Astrocyte of the cerebellum (primary cell): ENCODE measurements at regions not wholly inside any gene's neighbourhood (a gene's known extent, or its start where the extent isn't known, plus 50 kb on each side); places are given as distances from the start of the nearest gene placed in this dataset.

ENCODE experiments used
- DNase-seq: peaks from one replicate; pipeline ENCODE4 v3.0.0-alpha.2; 2011; ENCODE audit warnings: low read depth
- H3K4me3 ChIP-seq: 2 replicates; pipeline ENCODE4 v1.5.1; 2011; ENCODE audit warnings: mild to moderate bottlenecking, low read depth, low read length, moderate library complexity
- in situ Hi-C: cut with HindIII; loops from 2 replicates; pipeline ENCODE4 v1.10.0; 2017; ENCODE audit warnings: low sequenced_read_pairs
- TF ChIP-seq, protein P1 (sequence below): IDR thresholded peaks from 2 replicates; pipeline ENCODE4 v1.5.1; 2012; ENCODE audit warnings: low read length, low read depth, moderate library complexity, mild to moderate bottlenecking; ENCODE audit errors: missing control alignments

DNA sequence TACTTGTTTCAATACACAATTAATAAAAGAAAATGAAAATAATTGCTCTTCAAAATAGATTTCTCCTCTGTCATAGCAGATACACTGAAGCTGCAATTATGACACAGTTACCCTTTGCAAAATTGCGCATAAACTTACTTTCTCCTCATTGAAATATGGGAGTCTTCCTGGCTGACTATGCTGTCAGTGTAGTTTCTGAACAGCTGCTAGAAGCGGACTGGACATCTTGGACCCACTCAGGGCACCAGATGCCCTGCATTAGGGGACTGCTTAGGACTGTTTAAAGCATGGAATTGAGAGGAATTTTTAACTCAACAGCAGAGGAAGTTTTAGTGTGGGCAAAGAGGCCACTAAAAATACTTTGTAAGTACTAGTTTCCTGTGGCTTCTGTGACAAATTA is 454.9 kb downstream of the ATP23 start:
- TF ChIP-seq, protein P1, sequence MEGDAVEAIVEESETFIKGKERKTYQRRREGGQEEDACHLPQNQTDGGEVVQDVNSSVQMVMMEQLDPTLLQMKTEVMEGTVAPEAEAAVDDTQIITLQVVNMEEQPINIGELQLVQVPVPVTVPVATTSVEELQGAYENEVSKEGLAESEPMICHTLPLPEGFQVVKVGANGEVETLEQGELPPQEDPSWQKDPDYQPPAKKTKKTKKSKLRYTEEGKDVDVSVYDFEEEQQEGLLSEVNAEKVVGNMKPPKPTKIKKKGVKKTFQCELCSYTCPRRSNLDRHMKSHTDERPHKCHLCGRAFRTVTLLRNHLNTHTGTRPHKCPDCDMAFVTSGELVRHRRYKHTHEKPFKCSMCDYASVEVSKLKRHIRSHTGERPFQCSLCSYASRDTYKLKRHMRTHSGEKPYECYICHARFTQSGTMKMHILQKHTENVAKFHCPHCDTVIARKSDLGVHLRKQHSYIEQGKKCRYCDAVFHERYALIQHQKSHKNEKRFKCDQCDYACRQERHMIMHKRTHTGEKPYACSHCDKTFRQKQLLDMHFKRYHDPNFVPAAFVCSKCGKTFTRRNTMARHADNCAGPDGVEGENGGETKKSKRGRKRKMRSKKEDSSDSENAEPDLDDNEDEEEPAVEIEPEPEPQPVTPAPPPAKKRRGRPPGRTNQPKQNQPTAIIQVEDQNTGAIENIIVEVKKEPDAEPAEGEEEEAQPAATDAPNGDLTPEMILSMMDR = no peak

DNA sequence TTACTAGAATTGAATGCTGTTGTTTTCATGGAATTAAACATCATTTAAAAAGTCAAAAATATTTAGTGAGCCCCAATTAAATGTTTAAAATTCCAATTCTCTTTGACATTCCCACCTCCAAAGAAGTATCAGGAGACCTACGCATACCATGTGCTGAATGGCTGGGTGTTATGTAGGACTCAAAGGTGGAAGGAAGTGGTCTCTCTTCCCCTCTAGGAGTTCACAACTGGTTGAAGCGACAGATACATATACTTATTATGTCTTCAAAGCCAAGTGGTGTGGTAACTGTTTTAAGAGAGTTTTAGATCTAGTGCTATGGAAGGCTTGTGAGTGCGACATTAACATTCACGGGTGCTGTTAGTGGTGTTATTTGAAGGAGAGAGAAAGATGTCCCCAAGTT is 464.0 kb downstream of the ATP23 start:
- no peak overlapping the region for H3K4me3 ChIP-seq
- DNase-seq = no peak
- in situ Hi-C loops = no loop called here
- TF ChIP-seq, protein P1 = no peak

More for the DNA sequence above, 454.9 kb downstream of the ATP23 start:
- no peak for DNase-seq
- H3K4me3 ChIP-seq = no peak overlapping the region
- in situ Hi-C loops = no loop called here

DNA sequence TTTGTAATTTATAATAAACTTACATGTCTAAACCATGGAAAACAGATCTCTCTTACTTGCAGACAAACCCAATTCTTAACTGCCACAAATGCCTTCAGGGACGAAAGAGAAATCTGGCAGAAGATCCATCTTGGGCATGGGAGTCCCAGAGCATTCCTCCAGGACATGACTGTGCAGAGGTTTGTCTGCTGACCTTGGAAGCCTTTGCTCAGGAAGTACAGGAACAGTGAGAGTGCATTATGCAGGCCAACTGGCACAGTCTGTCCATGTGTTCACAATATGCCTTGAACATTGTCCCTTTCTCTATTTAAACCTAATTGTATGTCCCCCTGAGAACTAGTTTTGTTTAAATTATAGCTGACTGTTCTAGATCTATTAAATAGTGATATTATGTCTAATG is 467.1 kb downstream of the ATP23 start:
- no peak for DNase-seq
- TF ChIP-seq, protein P1 = no peak
- no peak overlapping the region for H3K4me3 ChIP-seq
- in situ Hi-C loops = no loop called here

DNA sequence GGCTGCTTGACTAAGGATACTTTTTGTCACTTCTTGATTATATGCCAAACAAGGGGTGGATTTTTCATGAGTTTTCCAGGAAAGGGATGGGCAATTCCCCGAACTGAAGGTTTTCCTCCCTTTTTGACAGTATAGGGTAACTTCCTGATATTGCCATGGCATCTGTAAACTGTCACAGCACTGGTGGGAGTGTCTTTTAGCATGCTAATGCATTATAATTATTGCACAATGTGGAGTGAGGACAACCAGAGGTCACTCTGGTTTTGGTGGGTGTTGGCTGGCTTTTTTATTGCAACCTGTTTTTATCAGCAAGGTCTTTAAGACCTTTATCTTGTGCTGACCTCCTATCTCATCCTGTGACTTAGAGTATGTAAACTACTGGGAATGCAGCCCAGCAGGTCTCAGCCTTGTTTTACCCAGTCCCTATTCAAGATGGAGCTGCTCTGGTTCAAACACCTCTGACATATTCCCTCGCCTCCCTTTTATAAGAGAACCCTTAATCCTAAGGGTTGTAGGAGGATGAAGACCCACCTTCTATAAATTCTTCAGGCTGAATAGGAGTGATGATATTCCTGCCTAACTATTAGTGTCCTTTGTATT is 471.2 kb downstream of the ATP23 start:
- no peak overlapping the region for H3K4me3 ChIP-seq
- DNase-seq = no peak
- in situ Hi-C loops = no loop called here
- TF ChIP-seq, protein P1 = no peak

DNA sequence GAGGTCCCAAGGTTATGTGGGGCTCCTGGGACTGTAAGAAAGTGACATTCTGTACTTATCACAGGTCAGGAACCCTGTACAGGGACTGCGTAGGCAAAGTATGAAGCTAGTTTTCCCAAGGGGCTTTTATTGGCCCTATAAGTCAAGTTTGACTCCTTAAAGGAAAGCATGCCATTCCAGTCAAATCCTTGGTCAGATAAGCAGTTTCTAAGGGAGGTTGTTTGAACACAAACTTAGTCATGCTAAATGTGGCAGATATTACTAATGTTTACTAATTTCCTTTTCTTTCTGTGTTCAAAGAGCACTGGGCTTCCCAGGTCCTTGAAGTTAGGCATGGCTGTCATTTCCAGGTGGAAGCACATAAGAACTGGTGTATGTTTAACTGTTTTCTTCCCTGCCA is 472.4 kb downstream of the ATP23 start:
- TF ChIP-seq, protein P1 = no peak
- in situ Hi-C loops = no loop called here
- no peak for DNase-seq
- H3K4me3 ChIP-seq = no peak overlapping the region

DNA sequence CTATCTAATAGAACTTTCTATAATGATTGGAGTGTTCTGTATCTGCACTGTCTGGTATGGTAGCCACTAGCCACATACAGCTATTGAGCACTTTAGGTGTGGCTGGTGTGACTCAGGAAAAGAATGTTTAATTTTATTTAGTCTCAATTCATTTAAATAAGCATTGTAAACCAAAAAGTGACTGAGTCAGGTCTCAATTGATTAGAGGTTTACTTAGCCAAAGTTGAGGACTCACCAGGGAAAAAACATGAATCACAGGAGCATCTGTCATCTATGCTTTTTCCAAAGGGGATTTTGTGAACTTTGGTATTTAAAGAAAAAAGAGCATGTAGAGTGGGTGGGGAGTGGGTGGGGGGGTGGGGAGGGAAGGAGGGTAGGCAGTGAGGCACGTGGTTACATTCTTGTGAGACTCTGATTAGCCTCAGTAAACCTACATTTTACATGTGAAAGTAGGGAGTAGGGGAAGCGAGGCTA is 473.1 kb downstream of the ATP23 start:
- in situ Hi-C loops = no loop called here
- no peak overlapping the region for H3K4me3 ChIP-seq
- no peak for DNase-seq
- TF ChIP-seq, protein P1 = no peak
